Fibroblast of mammary gland (primary cell): ENCODE measurements at regions not wholly inside any gene's neighbourhood (a gene's known extent, or its start where the extent isn't known, plus 50 kb on each side); places are given as distances from the start of the nearest gene placed in this dataset.

ENCODE experiments used
- DNase-seq: peaks from one replicate; pipeline ENCODE4 v3.0.0-alpha.2; 2010; ENCODE audit warnings: low read depth
- H3K4me3 ChIP-seq: 2 replicates; pipeline ENCODE4 v1.5.1; 2011; ENCODE audit warnings: low read depth, mild to moderate bottlenecking, low read length, moderate library complexity; ENCODE audit not compliant: control insufficient read depth
- TF ChIP-seq, protein P1 (sequence below): conservative IDR thresholded peaks from 2 replicates; pipeline ENCODE4 v1.5.1; 2011; ENCODE audit warnings: low read depth, low read length, inconsistent platforms; ENCODE audit not compliant: control insufficient read depth, insufficient read depth

DNA sequence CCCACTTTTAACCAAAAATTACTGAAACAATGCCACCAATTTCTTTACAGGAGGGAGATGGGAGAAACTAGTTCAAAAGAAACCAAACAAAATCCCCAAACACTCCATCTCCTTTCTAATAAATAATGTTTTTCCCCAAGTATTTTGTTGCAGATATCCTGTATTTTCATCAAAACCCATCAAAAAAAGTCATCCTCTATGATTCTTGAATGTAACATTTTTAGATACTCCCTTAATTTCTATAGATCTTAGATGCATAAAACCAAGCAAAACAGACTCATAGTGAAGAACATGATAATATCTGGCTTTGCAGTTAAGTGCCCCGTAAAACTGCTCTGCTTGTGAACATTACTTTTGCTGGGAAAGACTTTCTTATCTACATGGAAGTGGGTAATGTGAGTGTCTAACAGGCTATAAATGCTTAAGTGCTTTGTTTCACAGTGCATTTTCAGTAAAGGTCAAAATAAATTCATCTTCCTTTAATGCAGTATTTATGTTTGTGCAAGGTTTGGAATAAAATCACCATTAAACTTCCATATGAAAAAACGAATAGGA, 77.3 kb upstream of the TBCA start:
- TF ChIP-seq, protein P1, sequence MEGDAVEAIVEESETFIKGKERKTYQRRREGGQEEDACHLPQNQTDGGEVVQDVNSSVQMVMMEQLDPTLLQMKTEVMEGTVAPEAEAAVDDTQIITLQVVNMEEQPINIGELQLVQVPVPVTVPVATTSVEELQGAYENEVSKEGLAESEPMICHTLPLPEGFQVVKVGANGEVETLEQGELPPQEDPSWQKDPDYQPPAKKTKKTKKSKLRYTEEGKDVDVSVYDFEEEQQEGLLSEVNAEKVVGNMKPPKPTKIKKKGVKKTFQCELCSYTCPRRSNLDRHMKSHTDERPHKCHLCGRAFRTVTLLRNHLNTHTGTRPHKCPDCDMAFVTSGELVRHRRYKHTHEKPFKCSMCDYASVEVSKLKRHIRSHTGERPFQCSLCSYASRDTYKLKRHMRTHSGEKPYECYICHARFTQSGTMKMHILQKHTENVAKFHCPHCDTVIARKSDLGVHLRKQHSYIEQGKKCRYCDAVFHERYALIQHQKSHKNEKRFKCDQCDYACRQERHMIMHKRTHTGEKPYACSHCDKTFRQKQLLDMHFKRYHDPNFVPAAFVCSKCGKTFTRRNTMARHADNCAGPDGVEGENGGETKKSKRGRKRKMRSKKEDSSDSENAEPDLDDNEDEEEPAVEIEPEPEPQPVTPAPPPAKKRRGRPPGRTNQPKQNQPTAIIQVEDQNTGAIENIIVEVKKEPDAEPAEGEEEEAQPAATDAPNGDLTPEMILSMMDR, result no peak
- no peak overlapping the region for H3K4me3 ChIP-seq
- DNase-seq, result no peak

DNA sequence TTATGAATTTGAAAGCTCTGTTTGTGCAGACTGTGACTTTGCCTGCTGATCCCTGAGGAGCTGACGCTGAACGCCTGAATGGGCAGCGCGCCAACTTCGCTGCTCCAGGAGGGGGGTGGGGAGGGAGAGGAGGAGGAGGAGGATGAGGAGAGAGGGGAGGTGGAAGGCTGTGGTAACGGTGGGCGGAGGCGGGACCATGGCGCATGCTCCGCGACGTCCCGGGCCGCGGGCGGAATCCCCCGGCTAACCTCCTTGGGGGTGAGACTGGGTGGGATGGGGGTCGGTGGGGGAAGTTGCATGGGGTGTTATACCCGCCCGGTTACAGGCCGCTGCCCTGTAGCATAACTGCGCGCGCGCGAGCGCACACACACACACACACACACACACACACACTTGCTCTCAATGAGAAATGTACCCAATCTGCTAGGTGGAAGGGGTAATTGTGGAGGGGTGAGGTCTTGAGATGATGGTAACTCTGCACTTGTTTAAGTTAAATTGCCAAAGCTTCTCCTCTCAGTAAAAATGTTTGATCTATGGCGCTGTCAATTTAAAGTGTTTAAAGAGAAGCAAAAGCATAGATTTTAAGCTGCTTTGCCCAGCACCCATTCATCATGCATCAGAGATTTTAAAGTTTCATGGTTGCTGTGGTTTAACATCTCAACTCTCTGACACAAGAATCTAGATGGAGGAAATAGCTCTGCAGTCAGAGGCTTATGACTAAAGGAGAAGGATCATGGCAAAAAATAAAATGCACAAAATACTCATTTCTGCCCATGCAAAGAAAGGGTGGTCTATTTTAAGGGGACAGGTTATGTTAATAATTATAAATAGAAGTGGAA, 76.6 kb upstream of the TBCA start:
- peak overlapping the region; percentile 52 for H3K4me3 ChIP-seq
- TF ChIP-seq, protein P1, result no peak
- peak; percentile 55 for DNase-seq

DNA sequence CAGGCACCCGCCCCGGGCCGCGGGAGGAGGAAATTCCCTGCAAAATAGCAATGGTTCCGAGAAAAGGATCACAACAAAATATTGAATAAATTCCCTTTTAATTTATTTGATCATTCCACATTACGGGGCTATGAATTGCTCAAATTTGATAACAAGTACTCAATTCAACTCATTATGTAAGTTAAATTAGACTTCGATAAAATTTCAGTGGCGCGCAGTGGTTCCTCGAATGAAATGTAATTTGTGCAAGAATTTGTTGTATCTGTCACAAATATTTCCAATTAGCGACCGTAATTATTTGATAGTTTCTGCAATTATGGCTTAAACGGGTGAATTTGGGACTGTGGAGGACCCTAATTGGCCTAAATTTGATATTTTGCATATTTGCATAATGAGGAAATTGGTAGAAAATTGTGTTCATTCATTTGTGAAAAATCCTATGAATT, 76.0 kb upstream of the TBCA start:
- TF ChIP-seq, protein P1, result no peak
- H3K4me3 ChIP-seq, result peak overlapping the region; percentile 52
- DNase-seq, result peak; percentile 4

DNA sequence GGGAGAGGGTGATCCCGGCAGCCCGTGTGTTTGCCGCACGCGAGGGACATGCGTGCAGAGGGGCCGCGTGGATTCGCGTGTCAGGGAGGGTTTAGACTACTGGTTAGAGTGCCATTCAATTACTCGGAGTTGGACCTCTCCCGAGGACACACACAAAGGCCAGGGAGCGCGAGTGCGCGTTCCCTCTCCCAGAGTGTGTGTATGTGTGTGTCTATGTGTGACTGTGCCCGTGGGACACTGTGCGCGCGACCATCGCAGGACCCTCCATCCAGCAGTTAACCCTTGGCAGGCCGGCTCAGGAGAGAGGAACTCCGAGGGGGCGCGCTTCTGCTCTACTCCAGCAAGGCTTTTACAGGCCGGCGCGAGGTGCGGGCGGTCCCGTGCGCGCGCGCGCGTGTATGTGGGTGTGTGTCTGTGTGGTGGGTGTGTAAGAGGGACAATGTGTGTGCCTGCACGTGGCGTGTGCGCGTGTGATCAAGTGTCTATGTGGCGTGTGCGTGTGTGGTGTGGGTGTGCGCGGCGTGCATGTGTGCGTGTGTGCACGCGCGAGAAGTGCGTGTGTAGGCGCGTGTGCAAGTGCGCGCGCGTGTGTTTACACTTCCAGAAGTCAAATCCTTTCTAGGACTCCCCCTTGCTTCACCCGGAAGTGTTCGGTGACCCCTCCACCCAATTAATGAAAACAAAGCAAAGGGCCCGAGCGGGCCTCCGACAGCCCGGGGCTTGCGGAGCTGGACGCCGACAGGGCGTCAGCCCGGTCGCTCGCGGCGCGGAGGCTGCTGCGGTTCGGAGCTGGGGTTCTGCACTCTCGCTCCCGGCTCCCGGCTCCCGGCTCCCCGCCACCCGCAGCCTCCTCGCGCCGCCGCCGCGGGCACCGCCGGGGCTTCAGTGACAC, 75.3 kb upstream of the TBCA start:
- DNase-seq, result peak; percentile 25
- TF ChIP-seq, protein P1, result no peak
- H3K4me3 ChIP-seq, result peak overlapping the region; percentile 52

DNA sequence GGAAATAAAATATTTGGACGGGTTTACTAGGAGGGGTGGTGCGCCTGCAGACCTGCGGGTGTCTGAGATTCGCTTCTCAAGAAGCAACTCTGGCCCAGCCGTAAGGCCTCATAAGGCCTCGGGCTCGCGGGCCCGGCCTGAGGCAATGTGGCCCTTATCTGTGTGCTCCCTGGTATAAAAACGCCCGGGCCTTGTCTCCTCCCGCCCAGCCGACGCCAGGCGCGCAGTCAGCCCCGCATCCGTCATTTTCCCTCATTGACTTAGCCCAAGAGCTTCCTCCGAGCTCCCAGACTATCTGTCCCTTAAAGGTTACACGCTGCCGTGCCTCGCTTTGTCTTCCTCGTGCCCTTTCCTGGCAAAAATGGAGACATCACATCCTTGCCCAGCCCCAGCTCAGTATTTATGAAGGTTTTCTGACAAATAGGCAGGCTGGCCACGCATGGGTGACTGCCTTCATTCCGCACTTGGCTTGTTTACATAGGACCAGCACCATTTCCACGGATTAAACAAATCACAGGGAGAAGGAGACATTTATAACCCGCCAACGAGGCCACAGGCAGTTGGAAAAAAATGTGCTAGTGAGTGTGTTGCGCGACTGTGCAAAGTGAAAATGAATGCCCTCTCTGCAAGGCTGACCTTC, 74.5 kb upstream of the TBCA start:
- H3K4me3 ChIP-seq, result no peak overlapping the region
- TF ChIP-seq, protein P1, result no peak
- DNase-seq, result no peak

DNA sequence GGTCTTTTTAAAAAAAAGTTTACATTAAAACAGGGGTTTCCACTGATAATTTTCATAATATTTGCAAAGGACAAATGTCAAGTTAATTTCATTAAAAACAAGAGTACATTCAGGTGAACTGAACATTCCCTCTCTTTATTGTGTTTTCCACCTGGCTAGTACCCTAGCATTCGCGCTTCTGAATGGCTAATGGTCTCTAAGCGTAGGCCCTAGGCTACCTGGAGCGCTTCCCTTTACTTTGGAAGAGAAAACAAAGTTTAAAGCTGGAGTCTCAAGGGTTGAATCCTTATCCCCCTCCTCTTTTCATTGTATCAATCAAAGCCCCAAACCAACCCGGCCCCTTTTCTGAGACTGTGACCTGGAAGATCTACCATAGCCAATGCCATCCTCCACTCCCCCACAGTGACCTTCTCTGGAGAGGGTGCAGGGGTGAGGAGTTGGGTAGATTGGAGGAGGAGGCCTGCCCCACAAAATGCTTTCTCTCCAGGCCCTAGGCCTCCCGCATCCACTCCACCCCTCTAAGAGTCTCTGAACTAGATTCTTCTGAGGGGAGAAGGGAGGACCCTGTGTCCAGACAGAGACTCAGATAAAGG, 73.3 kb upstream of the TBCA start:
- DNase-seq, result no peak
- no peak overlapping the region for H3K4me3 ChIP-seq
- TF ChIP-seq, protein P1, result no peak
